BE2C (cell line): ENCODE measurements at regions not wholly inside any gene's neighbourhood (a gene's known extent, or its start where the extent isn't known, plus 50 kb on each side); places are given as distances from the start of the nearest gene placed in this dataset.

Source experiments
- DNase-seq: peaks from one replicate; pipeline ENCODE4 v3.0.0-alpha.2; 2020
- H3K27me3 ChIP-seq: fragments of 250-450 bp; sonication (Bioruptor Pico); 2 replicates; pipeline ENCODE4 v1.5.1; 2020; ENCODE audit warnings: mild to moderate bottlenecking
- H3K36me3 ChIP-seq: fragments of 250-450 bp; sonication (Bioruptor Pico); 2 replicates; pipeline ENCODE4 v1.5.1; 2020; ENCODE audit warnings: mild to moderate bottlenecking
- H3K4me1 ChIP-seq: fragments of 250-450 bp; sonication (Bioruptor Pico); 2 replicates; pipeline ENCODE4 v1.5.1; 2020
- H3K4me3 ChIP-seq: 2 replicates; pipeline ENCODE4 v1.5.1; 2011; ENCODE audit warnings: low read depth, low read length
- H3K9me3 ChIP-seq: fragments of 250-450 bp; sonication (Bioruptor Pico); 2 replicates; pipeline ENCODE4 v1.5.1; 2020
- CTCF ChIP-seq: IDR thresholded peaks from 2 replicates; pipeline ENCODE4 v1.5.1; 2012; ENCODE audit warnings: mild to moderate bottlenecking, low read depth, low read length

DNA sequence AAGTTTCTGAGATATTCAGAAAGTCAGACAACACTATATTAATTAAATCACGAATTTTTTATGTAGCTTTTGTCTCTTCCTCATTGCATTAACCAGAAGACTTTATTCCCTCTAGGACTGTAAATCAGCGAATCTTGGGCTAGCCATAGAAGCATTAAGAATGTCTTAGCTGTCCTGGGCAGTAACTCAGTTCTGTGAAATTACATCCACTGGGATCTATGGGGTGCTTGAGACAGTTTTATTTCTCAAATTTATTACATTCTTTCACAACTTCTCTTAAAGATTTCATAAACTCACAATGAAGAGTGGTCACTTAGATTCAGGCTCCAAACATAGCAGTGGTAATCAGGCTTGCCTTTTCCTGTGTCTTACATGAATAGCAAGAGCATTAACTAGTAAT, 1153.4 kb downstream of the CDH8 start:
- no peak for TF ChIP-seq CTCF
- Histone ChIP-seq H3K4me1 (no peaks in the 10 kb centered on the region), H3K4me3 (no peak overlapping the region), H3K36me3 (no peaks in the 10 kb centered on the region), H3K27me3 (no peaks in the 10 kb centered on the region), H3K9me3 (no peaks in the 10 kb centered on the region)
- DNase-seq: no peak

GRCh38 chr16:60852635-60853034, 1183.6 kb downstream of the CDH8 start:
- DNase-seq: no peak
- no peaks in the 10 kb centered on the region for H3K4me1 ChIP-seq
- H3K4me3 ChIP-seq: no peak overlapping the region
- TF ChIP-seq CTCF: no peak
- no peaks in the 10 kb centered on the region for H3K27me3 ChIP-seq
- no peaks in the 10 kb centered on the region; the same call in none of the 2 replicates for H3K9me3 ChIP-seq
- H3K36me3 ChIP-seq: no peaks in the 10 kb centered on the region

DNA sequence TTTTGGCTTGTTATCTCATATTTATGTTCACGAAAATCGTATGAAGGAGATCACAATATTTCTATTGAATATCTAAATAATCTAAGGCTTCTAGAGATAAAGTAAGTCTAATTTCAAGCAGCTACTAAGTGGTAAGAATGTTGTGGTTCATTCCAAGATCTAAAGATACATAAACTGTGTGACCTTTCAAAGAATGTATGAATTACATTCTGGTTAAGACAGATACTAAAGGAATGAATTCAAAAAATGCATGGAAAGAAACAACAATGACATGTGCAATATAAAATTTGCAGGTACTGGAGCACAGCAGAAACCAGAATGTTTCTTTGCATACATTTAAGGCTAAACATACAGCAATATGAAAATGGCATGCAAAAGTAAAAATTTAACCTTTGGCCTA, 1214.6 kb downstream of the CDH8 start:
- DNase-seq: no peak
- Histone ChIP-seq H3K4me1 (no peaks in the 10 kb centered on the region), H3K27me3 (no peaks in the 10 kb centered on the region), H3K9me3 (no peaks in the 10 kb centered on the region), H3K4me3 (no peak overlapping the region), H3K36me3 (no peaks in the 10 kb centered on the region)
- TF ChIP-seq CTCF: no peak

- Histone ChIP-seq H3K9me3 (no peaks in the 10 kb centered on the region), H3K27me3 (no peaks in the 10 kb centered on the region), H3K4me3 (no peak overlapping the region), H3K4me1 (no peaks in the 10 kb centered on the region), H3K36me3 (no peaks in the 10 kb centered on the region)
- no peak for DNase-seq
- TF ChIP-seq CTCF: no peak
Observed at GRCh38 chr16:60820361-60820760, 1215.9 kb downstream of the CDH8 start.

GRCh38 chr16:60818465-60818864, 1217.8 kb downstream of the CDH8 start:
- no peak overlapping the region for H3K4me3 ChIP-seq
- no peak for TF ChIP-seq CTCF
- no peak for DNase-seq

DNA sequence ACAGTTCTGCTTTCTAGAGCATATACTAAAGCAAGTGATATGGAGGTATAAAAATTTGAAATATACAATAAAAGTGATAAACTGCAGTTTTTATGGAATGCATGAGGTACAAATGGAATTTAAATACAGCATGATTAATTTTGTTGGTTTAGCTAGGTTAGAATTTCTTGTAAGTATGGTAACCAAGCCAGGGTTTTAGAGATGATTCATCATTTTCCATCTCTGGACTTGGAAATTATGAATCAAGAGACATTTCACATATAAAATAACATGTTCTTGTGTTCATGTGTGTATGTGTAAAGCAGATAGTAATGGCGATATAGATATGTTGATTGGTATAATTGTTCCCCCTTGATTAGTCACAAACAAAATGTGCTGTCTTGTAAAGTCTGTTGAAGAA, 1219.8 kb downstream of the CDH8 start:
- H3K9me3 ChIP-seq: no peaks in the 10 kb centered on the region
- H3K4me1 ChIP-seq: no peaks in the 10 kb centered on the region
- DNase-seq: no peak
- H3K27me3 ChIP-seq: no peaks in the 10 kb centered on the region
- no peaks in the 10 kb centered on the region for H3K36me3 ChIP-seq
- TF ChIP-seq CTCF: no peak
- no peak overlapping the region for H3K4me3 ChIP-seq

More at GRCh38 chr16:60818465-60818864, 1217.8 kb downstream of the CDH8 start:
- no peaks in the 10 kb centered on the region for H3K4me1 ChIP-seq
- no peaks in the 10 kb centered on the region for H3K9me3 ChIP-seq
- H3K27me3 ChIP-seq: no peaks in the 10 kb centered on the region
- no peaks in the 10 kb centered on the region for H3K36me3 ChIP-seq
